Kidney tubule cell (primary cell): ENCODE measurements at regions not wholly inside any gene's neighbourhood (a gene's known extent, or its start where the extent isn't known, plus 50 kb on each side); places are given as distances from the start of the nearest gene placed in this dataset.

Experiments used
- DNase-seq: peaks from one replicate; pipeline ENCODE4 v3.0.0-alpha.2; 2018; ENCODE audit warnings: low spot score

DNA sequence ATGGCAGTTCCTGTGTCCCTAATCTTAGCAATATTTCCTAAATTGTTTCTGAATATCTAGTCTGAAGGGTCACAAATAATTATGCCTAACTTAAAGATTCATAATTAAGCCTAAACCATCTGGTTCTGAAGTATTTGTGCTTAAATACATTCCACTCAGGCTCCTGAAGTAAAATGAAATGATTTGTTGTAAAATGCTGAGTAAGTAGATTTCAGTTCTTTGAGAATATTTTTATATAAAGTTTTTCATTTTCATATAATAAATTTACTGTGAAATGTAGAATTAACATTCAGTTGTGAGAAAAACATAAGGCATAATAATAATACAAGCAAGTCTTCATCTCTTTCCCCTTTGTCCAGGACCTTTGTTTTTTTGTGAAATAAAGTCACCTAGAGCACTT lies 330.6 kb upstream of the IMPG1 start:
- no peak for DNase-seq

DNA sequence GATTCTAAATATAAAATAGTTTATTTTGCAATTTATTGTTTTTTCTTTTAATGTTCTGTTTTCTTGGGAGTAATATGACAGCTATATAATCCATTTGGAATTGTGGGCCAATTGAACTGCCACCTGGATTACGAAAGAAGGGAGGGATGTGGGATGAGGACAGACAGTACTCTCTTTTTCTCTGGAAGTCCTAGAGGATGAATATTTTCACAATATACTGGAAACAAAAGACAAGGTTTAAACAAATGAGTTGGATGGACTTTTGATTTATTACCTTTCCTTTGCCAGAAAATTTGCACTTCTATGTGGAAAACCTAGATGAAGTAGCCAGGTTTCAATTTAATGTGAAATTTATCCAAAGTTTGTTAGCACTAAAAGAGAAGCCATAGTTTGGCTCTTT lies 325.5 kb upstream of the IMPG1 start:
- no peak for DNase-seq

DNA sequence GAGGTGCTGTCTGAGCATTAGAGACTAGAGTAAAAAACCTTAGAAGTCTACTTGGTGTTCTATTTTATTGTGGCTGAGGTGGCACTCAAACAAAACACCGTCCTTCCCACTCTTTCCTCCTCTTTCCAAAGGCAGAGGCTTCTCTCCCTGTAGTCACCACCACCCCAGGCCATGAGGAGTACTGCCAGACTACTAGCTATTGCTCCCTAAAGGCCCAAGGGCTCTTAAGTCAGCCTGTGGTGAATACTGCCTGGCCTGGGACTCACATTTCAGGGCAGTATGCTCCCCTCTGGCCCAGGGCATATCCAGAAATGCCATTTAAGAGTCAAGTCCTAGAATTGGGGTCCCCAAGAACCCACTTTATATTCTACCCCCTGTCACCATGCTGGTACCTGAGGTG lies 309.7 kb upstream of the IMPG1 start:
- no peak for DNase-seq

DNA sequence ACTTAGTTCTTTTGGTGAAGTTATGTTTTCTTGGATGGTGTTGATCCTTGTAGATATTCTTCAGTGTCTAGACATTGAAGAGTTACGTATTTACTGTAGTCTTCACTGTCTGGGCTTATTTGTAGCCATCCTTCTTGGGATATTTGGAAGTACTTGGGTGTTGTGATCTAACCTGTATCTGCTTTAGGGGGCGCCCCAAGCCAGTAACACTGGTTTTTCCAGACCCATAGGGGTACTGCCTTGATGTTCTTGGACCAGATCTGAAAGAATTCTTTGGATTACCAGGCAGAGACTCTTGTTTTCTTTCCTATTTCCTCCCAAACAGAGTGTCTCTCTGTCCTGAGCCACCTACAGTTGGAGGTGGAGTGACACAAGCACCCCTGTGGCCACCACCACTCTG lies 309.1 kb upstream of the IMPG1 start:
- DNase-seq, result no peak

DNA sequence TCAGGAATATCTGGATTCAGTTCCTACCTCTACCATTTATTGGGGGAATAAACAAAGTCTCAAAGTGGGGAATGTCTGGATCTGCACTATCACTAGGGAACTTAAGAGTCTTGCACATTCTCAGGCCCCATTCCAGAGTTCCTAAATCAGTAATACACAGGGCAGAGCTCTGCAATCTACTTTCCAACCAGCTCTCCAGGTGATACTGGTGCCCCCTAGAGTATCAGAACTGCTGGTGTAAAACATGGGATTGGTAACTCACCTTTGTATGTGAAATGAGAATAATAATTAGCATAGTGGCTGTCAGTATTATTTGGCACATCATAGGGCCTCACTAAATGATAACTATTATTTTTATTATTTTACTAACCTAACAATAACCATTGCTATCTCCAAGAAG lies 278.8 kb upstream of the IMPG1 start:
- DNase-seq, result peak; percentile 32

DNA sequence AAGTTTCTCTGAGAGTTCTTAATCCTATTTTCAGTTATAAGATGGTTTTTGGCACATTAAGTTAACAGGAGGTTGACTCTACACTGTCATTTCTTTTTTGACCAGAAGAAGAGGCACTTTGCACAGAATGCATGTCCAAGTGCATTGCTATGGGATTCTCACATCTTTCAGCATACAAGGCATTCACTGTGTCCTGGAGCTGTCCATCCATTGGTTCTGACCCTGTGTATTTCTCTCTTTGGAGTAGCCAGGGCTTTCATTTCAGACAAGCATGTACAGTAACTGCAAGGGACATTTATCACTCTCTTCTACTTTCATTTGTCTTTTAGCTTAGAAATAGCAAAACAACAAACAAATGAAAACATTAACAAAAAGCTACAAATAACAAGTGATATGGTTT lies 275.1 kb upstream of the IMPG1 start:
- DNase-seq, result no peak

DNA sequence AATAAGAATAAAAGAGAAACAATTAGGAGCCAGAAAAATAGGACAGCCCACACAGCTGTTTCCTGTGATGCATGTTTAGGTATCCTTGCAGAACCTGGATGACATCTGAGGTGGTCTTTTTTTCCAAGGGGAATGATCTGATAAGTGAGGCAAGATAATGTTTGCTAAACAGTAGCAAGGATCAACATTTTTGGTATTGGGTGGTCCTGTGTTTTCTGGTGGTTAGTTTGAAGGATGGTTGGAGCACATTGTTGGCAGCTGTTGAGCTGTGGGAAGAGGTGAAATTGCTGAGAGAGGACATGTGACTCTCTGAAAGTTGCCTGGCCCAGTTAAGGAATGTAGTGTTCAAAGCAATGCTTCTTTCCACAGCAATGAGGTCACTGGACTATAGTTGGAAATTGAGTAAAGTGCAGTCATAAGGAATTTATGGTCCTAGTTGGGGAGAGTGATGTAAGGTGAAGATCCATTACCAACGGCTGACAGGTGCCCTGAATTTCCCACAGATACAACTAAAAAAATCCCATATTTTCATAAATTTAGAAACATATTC lies 270.2 kb upstream of the IMPG1 start:
- DNase-seq, result no peak

DNA sequence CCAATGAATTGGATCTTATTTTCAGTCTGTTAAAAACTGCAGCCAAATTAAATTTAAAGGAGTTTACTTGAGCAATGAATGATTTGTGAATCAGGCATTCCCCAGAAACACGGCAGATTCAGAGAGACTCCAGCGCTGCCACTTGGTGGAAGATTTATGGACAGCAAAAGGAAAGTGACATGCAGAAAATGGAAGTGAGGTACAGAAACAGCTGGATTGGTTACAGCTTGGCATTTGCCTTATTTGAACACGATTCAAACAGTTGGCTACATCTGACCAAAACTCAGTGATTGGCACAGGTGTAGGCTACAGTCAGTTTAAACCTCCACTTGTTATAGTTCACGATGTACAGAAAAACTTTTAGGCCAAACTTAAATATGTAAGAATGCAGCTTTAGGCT lies 257.6 kb upstream of the IMPG1 start:
- DNase-seq, result no peak

DNA sequence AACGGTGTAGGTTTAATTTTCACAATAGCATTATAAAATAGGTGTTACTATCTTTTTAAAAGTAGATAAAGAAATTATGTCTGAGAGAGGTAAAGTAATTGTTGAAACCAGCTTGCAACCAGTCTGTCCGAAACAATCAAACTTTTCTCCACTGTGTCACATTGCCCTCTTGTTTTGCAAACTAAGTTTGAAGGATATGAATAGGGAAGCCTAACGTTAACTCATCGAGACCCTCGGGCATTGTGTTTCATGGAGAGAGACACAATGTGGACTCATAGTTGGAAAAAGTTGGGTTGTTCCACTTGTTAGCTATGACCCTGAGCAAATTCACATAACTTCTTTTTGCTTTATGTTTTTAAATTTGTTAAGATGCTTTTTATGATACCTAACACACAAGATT lies 254.4 kb upstream of the IMPG1 start:
- no peak for DNase-seq
